GM23338 (cell line): ENCODE measurements at regions not wholly inside any gene's neighbourhood (a gene's known extent, or its start where the extent isn't known, plus 50 kb on each side); places are given as distances from the start of the nearest gene placed in this dataset.

Experiments
- ATAC-seq: fragments of 200-7000 bp; cut with Tn5 transposase; 3 replicates; pipeline ENCODE4 v1.9.1; 2020
- DNase-seq: peaks from one replicate; pipeline ENCODE4 v3.0.0-alpha.2; 2015; ENCODE audit warnings: low spot score
- H2AFZ ChIP-seq: fragments of 200-600 bp; sonication (generic); 2 replicates; pipeline ENCODE4 v1.8.0; 2016; ENCODE audit warnings: antibody characterized with exemption, mild to moderate bottlenecking, moderate library complexity
- H3F3A ChIP-seq: fragments of 200-600 bp; sonication (generic); replicated peaks from 2 replicates; pipeline ENCODE4 v1.8.0; 2017; ENCODE audit warnings: antibody characterized with exemption, mixed run types, low read depth
- H3K27ac ChIP-seq: fragments of 200-600 bp; sonication (generic); 2 replicates; pipeline ENCODE4 v1.6.1; 2016; ENCODE audit warnings: low read depth
- H3K27me3 ChIP-seq: fragments of 200-600 bp; sonication (generic); 2 replicates; pipeline ENCODE4 v1.8.0; 2016; ENCODE audit warnings: mild to moderate bottlenecking, mixed run types, moderate library complexity; ENCODE audit not compliant: insufficient read depth
- H3K36me3 ChIP-seq: fragments of 200-600 bp; sonication (generic); 2 replicates; pipeline ENCODE4 v1.8.0; 2016; ENCODE audit warnings: mild to moderate bottlenecking; ENCODE audit not compliant: insufficient read depth
- H3K4me1 ChIP-seq: fragments of 200-600 bp; sonication (generic); 2 replicates; pipeline ENCODE4 v1.8.0; 2016; ENCODE audit warnings: mild to moderate bottlenecking, moderate library complexity; ENCODE audit not compliant: insufficient read depth
- H3K4me2 ChIP-seq: fragments of 200-600 bp; sonication (generic); 2 replicates; pipeline ENCODE4 v1.7.1; 2017; ENCODE audit warnings: mixed run types
- H3K4me3 ChIP-seq: fragments of 200-600 bp; sonication (generic); 2 replicates; pipeline ENCODE4 v1.6.1; 2016; ENCODE audit warnings: mixed run types
- H3K79me2 ChIP-seq: fragments of 200-600 bp; sonication (generic); replicated peaks from 2 replicates; pipeline ENCODE4 v1.8.0; 2017; ENCODE audit warnings: mild to moderate bottlenecking; ENCODE audit not compliant: insufficient read depth
- H3K9me2 ChIP-seq: fragments of 200-600 bp; sonication (generic); 2 replicates; pipeline ENCODE4 v1.8.0; 2017; ENCODE audit not compliant: insufficient read depth
- H4K20me1 ChIP-seq: fragments of 200-600 bp; sonication (generic); replicated peaks from 2 replicates; pipeline ENCODE4 v1.8.0; 2017; ENCODE audit warnings: mild to moderate bottlenecking; ENCODE audit not compliant: insufficient read depth
- H3K27ac Mint-ChIP-seq: 2 replicates; pipeline ENCODE4 v1.8.0; 2020; ENCODE audit warnings: inconsistent platforms, mild to moderate bottlenecking, moderate library complexity, mixed read lengths
- H3K27me3 Mint-ChIP-seq: 3 replicates; pipeline ENCODE4 v1.8.0; 2022; ENCODE audit warnings: low read depth, mild to moderate bottlenecking, moderate library complexity, mixed read lengths, inconsistent platforms; ENCODE audit not compliant: insufficient read depth, poor library complexity
- H3K36me3 Mint-ChIP-seq: 3 replicates; pipeline ENCODE4 v1.8.0; 2021; ENCODE audit warnings: low read depth, mild to moderate bottlenecking, inconsistent platforms, moderate library complexity, mixed read lengths
- H3K4me1 Mint-ChIP-seq: 3 replicates; pipeline ENCODE4 v1.8.0; 2020; ENCODE audit warnings: mild to moderate bottlenecking, inconsistent platforms, mixed read lengths
- H3K4me3 Mint-ChIP-seq: 3 replicates; pipeline ENCODE4 v1.8.0; 2021; ENCODE audit warnings: moderate library complexity, mild to moderate bottlenecking, inconsistent platforms, mixed read lengths
- H3K9me3 Mint-ChIP-seq: 3 replicates; pipeline ENCODE4 v1.8.0; 2020; ENCODE audit warnings: moderate library complexity, mild to moderate bottlenecking, inconsistent platforms, mixed read lengths
- CREB1 ChIP-seq: fragments of 250-450 bp; sonication (Bioruptor Pico); IDR thresholded peaks from 2 replicates; pipeline ENCODE4 v1.5.0; 2020; ENCODE audit warnings: low read depth, mild to moderate bottlenecking, moderate library complexity
- CTCF ChIP-seq, 2 experiments: fragments of 200-600 bp in 1 of 2; sonication (generic) in 1 of 2; conservative IDR thresholded peaks; 2 replicates each; pipeline versions ENCODE4 v1.5.1 to v1.6.1; 2016 to 2017; ENCODE audit warnings: antibody characterized with exemption in 2 of 2, low read depth in 2 of 2, mild to moderate bottlenecking in 2 of 2, moderate library complexity in 1 of 2
- ETS1 ChIP-seq: IDR thresholded peaks from 2 replicates; pipeline ENCODE4 v1.6.1; 2016; ENCODE audit warnings: antibody characterized with exemption
- EZH2 ChIP-seq: fragments of 200-600 bp; sonication (generic); IDR thresholded peaks from one replicate; pipeline ENCODE4 v1.8.0; 2017; ENCODE audit warnings: antibody characterized with exemption, mild to moderate bottlenecking, low read depth; ENCODE audit not compliant: unreplicated experiment
- EZH2phosphoT487 ChIP-seq: fragments of 200-600 bp; sonication (generic); IDR thresholded peaks from one replicate; pipeline ENCODE4 v1.8.1; 2018; ENCODE audit warnings: antibody characterized with exemption; ENCODE audit not compliant: unreplicated experiment
- JUNB ChIP-seq: IDR thresholded peaks from one replicate; pipeline ENCODE4 v1.6.1; 2016; ENCODE audit warnings: antibody characterized with exemption; ENCODE audit not compliant: unreplicated experiment
- NANOG ChIP-seq: IDR thresholded peaks from 2 replicates; pipeline ENCODE4 v1.6.1; 2016; ENCODE audit warnings: antibody characterized with exemption, borderline replicate concordance
- POLR2AphosphoS5 ChIP-seq: IDR thresholded peaks from 2 replicates; pipeline ENCODE4 v1.6.1; 2016; ENCODE audit warnings: antibody characterized with exemption, low read depth
- REST ChIP-seq: IDR thresholded peaks from one replicate; pipeline ENCODE4 v1.6.1; 2018; ENCODE audit warnings: antibody characterized with exemption; ENCODE audit not compliant: unreplicated experiment
- STAT1 ChIP-seq: IDR thresholded peaks from one replicate; pipeline ENCODE4 v1.6.1; 2016; ENCODE audit warnings: antibody characterized with exemption; ENCODE audit not compliant: unreplicated experiment
- ZNF114 ChIP-seq: fragments of 250-450 bp; sonication (Bioruptor Pico); IDR thresholded peaks from 2 replicates; pipeline ENCODE4 v1.5.0; 2020; ENCODE audit warnings: mild to moderate bottlenecking, moderate library complexity
- ZNF331 ChIP-seq: fragments of 250-450 bp; sonication (Bioruptor Pico); IDR thresholded peaks from 2 replicates; pipeline ENCODE4 v1.5.0; 2020; ENCODE audit warnings: low read depth, mild to moderate bottlenecking, moderate library complexity
- TF ChIP-seq, protein P1 (sequence below): fragments of 250-450 bp; sonication (Bioruptor Pico); IDR thresholded peaks from 2 replicates; pipeline ENCODE4 v1.5.0; 2020; ENCODE audit warnings: mild to moderate bottlenecking, moderate library complexity

- H3K4me2 ChIP-seq: 0 out of 2 replicates have a peak overlapping the region, but pooled peaks have one; percentile 15
- no peak overlapping the region for H2AFZ ChIP-seq
Observed at GRCh38 chr16:64745258-64745930, 376.5 kb downstream of the CDH11 start.

More at GRCh38 chr16:64745258-64745930, 376.5 kb downstream of the CDH11 start:
- DNase-seq (no peak), ATAC-seq (no peak)
- H3K4me1 ChIP-seq: peaks cover 8% of the 10 kb centered on the region
- Mint-ChIP-seq H3K4me3 (no peak overlapping the region), H3K27me3 (peaks cover 3% of the 10 kb centered on the region), H3K9me3 (no peaks in the 10 kb centered on the region), H3K27ac (no peak overlapping the region), H3K4me1 (peaks cover 14% of the 10 kb centered on the region), H3K36me3 (no peaks in the 10 kb centered on the region)
- no peak overlapping the region for H3K4me3 ChIP-seq
- no peaks in the 10 kb centered on the region for H4K20me1 ChIP-seq
- TF ChIP-seq STAT1: no peak
- TF ChIP-seq EZH2phosphoT487: no peak
- no peak for TF ChIP-seq ETS1
- TF ChIP-seq REST: no peak
- no peak for TF ChIP-seq ZNF114 (CRISPR knock-in tag)
- TF ChIP-seq, protein P1, sequence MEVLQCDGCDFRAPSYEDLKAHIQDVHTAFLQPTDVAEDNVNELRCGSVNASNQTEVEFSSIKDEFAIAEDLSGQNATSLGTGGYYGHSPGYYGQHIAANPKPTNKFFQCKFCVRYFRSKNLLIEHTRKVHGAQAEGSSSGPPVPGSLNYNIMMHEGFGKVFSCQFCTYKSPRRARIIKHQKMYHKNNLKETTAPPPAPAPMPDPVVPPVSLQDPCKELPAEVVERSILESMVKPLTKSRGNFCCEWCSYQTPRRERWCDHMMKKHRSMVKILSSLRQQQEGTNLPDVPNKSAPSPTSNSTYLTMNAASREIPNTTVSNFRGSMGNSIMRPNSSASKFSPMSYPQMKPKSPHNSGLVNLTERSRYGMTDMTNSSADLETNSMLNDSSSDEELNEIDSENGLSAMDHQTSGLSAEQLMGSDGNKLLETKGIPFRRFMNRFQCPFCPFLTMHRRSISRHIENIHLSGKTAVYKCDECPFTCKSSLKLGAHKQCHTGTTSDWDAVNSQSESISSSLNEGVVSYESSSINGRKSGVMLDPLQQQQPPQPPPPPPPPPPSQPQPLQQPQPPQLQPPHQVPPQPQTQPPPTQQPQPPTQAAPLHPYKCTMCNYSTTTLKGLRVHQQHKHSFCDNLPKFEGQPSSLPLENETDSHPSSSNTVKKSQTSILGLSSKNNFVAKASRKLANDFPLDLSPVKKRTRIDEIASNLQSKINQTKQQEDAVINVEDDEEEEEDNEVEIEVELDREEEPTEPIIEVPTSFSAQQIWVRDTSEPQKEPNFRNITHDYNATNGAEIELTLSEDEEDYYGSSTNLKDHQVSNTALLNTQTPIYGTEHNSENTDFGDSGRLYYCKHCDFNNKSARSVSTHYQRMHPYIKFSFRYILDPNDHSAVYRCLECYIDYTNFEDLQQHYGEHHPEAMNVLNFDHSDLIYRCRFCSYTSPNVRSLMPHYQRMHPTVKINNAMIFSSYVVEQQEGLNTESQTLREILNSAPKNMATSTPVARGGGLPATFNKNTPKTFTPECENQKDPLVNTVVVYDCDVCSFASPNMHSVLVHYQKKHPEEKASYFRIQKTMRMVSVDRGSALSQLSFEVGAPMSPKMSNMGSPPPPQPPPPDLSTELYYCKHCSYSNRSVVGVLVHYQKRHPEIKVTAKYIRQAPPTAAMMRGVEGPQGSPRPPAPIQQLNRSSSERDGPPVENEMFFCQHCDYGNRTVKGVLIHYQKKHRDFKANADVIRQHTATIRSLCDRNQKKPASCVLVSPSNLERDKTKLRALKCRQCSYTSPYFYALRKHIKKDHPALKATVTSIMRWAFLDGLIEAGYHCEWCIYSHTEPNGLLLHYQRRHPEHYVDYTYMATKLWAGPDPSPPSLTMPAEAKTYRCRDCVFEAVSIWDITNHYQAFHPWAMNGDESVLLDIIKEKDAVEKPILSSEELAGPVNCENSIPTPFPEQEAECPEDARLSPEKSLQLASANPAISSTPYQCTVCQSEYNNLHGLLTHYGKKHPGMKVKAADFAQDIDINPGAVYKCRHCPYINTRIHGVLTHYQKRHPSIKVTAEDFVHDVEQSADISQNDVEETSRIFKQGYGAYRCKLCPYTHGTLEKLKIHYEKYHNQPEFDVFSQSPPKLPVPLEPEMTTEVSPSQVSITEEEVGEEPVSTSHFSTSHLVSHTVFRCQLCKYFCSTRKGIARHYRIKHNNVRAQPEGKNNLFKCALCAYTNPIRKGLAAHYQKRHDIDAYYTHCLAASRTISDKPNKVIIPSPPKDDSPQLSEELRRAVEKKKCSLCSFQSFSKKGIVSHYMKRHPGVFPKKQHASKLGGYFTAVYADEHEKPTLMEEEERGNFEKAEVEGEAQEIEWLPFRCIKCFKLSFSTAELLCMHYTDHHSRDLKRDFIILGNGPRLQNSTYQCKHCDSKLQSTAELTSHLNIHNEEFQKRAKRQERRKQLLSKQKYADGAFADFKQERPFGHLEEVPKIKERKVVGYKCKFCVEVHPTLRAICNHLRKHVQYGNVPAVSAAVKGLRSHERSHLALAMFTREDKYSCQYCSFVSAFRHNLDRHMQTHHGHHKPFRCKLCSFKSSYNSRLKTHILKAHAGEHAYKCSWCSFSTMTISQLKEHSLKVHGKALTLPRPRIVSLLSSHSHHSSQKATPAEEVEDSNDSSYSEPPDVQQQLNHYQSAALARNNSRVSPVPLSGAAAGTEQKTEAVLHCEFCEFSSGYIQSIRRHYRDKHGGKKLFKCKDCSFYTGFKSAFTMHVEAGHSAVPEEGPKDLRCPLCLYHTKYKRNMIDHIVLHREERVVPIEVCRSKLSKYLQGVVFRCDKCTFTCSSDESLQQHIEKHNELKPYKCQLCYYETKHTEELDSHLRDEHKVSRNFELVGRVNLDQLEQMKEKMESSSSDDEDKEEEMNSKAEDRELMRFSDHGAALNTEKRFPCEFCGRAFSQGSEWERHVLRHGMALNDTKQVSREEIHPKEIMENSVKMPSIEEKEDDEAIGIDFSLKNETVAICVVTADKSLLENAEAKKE (CRISPR knock-in tag): no peak
- TF ChIP-seq JUNB: no peak
- no peak for TF ChIP-seq POLR2AphosphoS5
- no peak for TF ChIP-seq ZNF331 (CRISPR knock-in tag)
- TF ChIP-seq CTCF (conservative IDR thresholded peaks at IDR 0.05; ENCODE audit: low read depth in 2 of 2): no peak
- no peak for TF ChIP-seq NANOG
- TF ChIP-seq CREB1 (CRISPR knock-in tag): no peak
- TF ChIP-seq EZH2: no peak
- H3K79me2 ChIP-seq: no peaks in the 10 kb centered on the region
- peaks cover 4% of the 10 kb centered on the region for H3K9me2 ChIP-seq
- no peaks in the 10 kb centered on the region for H3F3A ChIP-seq
- H3K27me3 ChIP-seq: no peaks in the 10 kb centered on the region
- H3K36me3 ChIP-seq: no peaks in the 10 kb centered on the region
- no peak overlapping the region for H3K27ac ChIP-seq
